Thyroid gland (tissue), 4 donors: ENCODE measurements at regions not wholly inside any gene's neighbourhood (a gene's known extent, or its start where the extent isn't known, plus 50 kb on each side); places are given as distances from the start of the nearest gene placed in this dataset.

ENCODE experiments used
- CTCF ChIP-seq, 6 experiments: fragments of 200-600 bp in 3 of 6; fragments of 450-650 bp in 3 of 6; sonication (generic) in 3 of 6; IDR thresholded peaks; one replicate each; pipeline ENCODE4 v1.5.1; 2016 to 2019; ENCODE audit warnings: antibody characterized with exemption in 6 of 6, mild to moderate bottlenecking in 2 of 6, inconsistent platforms in 1 of 6, moderate library complexity in 1 of 6
- POLR2A ChIP-seq, 2 donors: fragments of 450-650 bp; IDR thresholded peaks; one replicate each; pipeline ENCODE4 v1.6.1; 2017; ENCODE audit warnings: antibody characterized with exemption in 2 of 2, mild to moderate bottlenecking in 2 of 2, moderate library complexity in 1 of 2

GRCh38 chr4:66885501-66886165 lies 659.7 kb downstream of the CENPC start:
- no peak for TF ChIP-seq CTCF (IDR thresholded peaks at IDR 0.05)
- no peak for TF ChIP-seq POLR2A (IDR thresholded peaks at IDR 0.05)
